NOMO-1 treated with dmso at 0.1 percent for 144 hours (cell line): ENCODE measurements at regions not wholly inside any gene's neighbourhood (a gene's known extent, or its start where the extent isn't known, plus 50 kb on each side); places are given as distances from the start of the nearest gene placed in this dataset.

Experiments used
- DNase-seq: peaks from one replicate; lab custom pipeline; 2025; ENCODE audit not compliant: unreplicated experiment; lab: John Stamatoyannopoulos, UW

DNA sequence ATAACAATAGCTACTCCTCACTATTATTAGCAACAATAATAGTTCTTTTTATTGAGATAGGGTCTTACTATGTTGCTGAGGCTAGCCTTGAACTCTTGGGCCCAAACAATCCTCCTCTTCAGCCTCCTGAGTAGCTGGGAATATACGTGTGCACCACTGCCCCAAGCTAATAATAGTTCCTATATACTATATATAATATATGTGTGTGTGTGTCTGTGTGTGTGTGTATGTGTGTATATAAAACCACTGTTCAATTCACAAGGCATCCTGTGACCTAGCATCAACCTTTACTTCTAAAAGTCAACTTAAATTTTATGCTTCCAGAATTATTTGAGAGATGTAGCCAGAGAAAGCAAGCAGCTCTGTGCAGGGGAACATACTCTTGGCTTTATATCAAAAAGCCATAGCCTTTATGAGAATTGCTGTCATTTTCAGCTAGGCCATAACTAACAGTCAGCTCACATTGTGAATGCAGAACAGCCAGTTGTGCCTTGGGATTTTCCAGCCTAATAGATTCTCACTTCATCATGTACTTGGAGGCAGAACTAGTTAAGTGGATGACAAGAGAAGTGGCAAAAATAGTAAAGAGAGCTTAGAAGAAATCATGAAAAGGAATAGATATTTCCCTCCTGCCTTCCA, 665.5 kb downstream of the NYAP2 start:
- DNase-seq = no peak

DNA sequence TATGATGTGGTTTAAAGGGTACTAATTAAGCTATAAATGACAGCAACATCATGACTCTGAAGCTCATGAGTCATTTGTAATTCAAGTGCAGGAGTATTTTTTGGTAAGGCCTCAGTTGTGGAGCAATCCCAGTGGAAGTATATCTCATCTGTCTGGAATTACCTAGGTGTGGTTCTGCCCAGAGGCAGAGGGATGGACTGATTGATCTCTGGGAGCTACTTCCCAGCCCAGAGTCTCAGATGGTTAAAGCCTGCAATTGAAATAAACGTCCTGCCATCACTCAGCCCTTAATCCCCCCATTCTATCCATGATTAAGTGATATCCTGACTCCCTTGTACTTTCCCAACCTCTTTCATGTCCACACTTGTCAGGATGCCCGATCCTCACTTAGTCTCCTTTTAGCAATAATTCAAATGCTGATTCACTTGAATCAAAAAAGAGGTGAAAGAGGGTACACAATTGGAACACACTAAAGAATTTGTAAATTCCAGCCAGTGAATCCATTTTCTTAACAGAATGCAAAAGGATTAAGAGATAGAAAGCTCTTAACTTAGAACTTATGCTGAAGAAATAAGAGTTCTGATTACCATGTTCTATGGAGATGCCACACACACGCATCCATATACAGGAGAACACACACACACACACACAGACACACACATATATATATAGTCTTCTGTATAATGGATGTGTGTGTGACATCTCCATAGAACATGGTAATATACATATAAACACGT, 664.4 kb downstream of the NYAP2 start:
- no peak for DNase-seq

DNA sequence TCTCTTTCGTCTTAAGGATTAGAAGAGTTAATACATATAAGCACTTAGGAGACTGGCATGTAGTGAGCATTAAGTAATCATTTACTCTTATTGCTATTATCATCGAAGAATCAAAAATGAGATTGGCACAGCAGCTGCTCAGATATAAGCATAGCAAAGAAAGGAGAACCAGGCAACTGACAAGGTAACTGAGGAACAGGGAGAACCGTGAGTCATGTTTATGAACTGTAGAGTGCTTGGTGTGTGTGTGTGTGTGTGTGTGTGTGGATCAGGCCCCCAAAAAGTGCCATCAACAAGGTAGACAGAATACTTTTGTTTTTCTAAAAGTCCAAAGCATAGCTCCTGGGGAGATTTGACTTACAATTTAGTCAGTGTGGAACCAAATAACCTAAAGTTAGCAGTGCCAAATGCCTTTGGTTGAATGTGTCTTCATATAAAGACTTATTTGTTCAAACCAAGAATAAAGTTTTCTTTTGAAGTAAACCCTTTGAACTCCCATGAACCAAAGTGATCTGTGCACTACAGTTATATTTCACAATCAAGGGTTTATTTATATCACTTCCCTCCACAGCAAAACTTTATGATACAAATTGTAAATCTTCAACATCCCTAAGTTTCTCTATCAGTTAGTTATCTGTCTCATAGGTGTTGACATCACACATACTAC, 660.6 kb downstream of the NYAP2 start:
- peak; percentile 23 for DNase-seq

DNA sequence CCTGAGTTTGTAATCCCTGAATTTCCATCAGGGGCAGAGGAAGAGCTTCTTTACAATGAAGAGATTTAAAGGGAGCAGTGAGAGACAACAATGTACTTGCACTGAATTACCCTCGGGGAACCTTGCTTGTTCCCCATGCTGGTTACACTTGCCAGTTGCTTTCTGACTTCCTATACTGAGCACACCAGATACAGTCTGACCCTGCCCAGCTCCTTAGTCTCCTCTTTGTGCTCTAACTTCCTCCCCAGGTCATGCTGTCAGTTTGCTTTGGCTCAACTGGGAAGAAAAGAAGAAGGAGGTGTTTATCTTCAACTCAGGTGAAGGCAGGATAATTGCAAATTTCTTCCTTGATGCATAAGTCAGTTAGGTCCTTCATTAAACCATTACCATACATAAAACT, 658.4 kb downstream of the NYAP2 start:
- DNase-seq = peak; percentile 24

DNA sequence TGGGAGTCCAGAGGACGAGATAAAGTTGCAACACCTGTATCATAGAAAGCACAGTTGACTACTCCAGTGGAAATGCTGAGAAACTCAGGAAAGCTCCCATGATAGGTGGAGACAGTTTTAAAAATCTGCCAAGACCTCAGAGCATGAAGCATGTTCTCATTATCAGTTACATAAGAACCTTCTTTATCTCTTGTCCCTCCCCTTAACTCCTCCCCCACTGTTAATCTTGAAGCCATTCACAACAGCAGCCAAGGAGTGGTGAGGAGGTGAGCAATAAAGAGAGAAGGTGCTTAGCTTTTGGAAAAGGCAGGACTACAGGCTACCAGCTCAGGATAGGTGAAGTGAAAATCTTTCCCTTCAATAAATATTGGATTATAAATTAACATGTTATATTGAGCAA, 657.9 kb downstream of the NYAP2 start:
- no peak for DNase-seq

DNA sequence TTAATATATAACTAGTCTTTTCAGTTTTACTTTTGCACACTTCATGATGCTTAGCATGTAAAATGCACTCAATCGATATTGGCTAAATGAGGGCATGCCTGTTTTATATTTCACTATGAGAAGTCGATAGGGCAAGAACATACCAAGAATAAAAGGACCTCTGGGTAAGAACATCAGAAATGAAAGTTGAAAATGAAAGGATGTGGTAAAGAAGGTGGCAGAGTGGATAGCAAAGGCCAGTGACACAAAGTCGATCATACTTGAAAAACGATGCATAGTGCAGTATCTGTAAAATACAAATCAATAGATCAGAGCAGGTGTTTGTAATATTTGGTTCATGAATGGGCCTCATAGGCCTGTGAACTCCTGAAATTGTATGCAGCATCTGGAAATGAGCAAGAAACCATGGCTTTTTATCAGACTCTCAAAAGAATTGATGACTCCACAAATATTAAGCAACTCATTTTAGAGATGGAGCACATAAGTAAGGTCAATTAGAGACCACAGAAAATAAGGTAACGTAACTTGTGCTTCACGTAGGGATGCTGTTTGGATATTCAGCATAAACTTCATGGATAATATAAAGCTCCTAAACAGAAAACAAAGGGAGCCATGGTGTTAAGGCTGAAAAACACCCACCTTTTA, 653.4 kb downstream of the NYAP2 start:
- DNase-seq = no peak

DNA sequence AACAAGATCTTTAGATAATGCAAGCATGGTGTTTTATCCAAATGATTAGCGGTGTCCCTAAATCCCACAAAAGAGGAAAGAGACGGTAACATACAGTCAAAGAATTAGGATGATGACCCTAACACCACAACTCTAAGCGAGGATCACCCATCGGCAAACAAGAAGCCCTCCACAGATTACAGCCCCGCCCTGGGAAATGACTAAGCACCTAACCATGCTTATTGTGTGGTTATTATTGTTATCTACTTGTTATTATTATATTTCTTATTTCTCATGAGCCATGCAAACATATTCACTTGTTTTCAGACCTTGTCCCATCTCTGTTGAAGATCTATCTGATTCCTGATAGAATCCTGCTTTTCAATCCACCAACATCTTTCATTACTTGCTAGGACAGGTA, 651.3 kb downstream of the NYAP2 start:
- DNase-seq = no peak

DNA sequence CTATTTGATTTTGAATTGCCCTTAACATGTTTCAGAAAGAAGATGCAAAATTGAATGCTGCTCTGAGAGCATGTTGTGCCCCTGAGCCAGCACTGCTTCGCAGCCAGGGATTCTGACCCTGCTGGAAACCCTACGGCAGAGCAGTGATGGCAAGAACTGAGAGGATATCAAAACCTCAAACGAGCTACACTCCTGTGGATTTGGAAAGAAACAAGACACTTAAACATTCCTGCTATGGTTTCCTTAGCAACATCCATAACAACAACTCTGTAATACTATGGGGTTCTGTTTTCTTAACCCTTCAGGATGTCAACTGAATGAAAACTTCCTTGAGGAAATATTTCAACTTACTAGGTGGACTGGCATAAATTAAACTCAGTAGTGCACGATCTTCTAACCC, 649.1 kb downstream of the NYAP2 start:
- DNase-seq = no peak

DNA sequence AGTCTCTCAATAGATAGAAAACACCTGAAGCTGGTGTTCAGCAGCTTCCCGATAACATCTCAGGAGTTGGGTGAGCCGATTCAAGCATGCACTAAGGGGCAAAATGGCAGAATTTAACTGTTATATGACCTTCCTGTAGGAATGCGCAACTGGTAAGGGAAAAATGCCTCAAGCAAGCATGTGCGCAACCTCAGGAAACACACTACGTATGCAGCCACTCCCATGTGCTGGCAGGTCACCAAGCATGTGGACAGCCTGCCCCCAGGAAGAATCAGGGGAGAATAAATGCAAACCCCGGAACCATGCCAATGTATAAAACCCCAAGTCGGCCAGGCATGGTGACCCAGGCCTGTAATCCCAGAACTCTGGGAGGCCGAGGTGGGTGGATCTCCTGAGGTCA, 645.6 kb downstream of the NYAP2 start:
- no peak for DNase-seq

DNA sequence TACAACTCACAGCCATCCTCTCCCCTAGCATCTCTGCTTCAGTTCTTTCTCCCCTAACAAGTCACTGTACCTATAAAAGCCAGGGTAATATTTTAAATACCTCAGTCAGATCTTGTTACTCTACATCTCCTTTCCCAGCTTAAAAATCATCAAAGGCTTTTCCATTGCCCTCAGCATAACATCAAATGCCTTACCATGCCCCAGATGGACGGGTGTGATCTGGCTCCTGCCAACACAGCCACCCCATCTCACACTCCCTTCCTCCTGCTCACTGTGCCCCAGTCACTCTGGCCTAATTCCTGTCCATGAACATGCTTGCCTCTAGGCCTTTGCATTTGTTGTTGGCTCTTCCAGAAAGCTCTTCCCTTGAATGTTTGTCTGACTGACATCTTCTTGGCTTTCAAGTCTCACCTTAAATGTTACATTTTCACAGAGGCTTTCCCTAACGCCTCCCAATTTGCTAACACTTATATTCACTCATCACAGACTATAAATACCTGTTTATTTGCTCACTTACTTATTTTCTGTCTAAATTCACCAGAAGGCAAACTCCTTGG, 640.9 kb downstream of the NYAP2 start:
- DNase-seq = no peak

DNA sequence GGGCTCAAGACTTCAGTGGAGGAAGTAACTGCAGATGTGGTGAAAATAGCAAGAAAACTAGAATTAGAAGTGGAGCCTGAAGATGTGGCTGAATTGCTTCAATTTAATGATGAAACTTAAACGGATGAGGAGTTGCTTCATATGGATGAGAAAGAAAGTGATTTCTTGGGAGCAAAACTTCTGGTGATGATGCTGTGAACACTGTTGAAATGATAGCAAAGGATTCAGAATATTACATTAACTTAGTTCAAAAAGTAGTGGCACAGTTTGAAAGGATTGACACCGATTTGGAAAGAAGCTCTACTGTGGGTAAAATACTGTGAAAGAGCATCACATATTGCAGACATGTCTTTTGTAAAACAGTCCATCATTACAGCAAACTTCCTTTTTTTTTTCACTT, 638.0 kb downstream of the NYAP2 start:
- no peak for DNase-seq

DNA sequence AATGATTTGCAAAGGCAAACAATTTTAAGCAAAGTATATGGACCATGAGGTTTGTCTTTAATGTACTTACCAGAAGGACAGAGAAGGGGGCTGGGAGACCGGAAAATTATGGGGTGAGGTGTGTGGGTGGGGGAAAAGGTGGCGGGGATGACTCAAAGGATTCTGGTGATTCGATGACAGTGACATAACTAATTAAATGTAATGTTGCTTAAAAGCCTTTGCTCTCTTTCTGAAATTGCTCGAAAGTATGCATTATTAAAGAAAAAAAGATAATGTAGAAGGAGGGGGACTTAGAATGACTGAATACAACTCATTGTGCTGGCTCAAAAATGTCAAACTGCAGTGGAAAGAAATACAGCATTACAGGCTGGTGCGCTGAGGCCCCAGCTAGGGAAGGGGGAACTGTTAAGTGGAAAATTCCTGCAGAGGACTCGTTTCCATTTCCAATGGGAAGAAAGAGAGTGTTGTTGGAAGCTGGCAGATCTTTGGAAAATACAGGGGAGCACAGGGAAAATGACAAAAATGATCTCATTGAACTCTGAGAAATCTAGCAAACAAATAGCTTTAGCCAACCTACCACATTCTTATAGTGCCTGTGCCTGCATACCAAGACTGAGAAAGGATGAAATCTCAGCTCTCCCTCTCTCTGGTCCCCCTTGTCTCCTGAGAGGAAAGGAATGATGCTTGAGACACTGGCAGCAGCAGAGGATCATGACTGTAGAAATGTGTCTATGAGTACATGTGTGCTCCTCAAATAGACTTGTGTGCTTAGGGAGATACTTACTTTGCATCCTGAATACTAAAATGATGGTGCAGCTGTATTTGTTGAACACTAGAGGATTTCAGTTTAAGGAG, 632.4 kb downstream of the NYAP2 start:
- no peak for DNase-seq

DNA sequence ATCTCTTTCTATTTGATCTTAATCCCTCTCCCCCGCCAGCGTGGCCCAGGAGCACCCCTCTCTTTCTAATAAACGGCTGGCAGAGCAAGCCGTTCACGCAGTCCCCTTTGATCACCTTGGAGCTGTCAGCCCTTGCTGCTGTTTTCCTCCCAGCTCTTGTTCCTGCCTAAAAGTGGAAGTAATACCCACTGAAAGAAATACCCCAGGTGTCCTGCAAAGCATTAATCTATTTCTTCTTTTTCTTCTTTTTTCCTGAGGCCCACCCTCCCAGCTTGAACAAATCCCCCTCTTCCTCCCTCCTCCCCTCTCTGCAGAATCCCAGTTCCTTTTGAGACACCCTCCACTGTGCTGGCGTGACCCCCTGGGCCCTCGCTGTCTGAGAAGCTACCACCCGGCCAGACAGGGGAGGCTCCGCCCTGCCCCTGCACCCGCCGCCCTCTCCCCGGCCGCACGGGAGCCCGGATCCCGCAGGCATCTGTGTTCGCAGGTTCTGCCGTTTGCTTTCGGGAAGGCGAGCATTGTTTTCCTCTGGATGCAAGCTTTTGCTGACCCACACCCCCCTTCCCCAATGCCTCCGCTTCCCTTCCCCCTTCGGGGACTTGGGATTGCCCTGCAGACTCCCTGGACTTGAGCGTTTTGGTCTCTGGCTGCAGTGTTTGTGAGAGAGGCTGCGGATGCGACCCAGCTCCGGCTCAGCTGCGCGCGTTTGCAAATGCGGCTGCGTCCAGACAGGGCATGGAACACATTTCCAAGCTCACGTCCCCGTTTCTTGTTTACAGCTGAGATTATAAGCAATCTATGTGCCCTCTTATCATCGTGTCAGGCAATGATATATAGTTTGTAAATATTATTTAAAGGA, 631.5 kb downstream of the NYAP2 start:
- DNase-seq = peak; percentile 34

DNA sequence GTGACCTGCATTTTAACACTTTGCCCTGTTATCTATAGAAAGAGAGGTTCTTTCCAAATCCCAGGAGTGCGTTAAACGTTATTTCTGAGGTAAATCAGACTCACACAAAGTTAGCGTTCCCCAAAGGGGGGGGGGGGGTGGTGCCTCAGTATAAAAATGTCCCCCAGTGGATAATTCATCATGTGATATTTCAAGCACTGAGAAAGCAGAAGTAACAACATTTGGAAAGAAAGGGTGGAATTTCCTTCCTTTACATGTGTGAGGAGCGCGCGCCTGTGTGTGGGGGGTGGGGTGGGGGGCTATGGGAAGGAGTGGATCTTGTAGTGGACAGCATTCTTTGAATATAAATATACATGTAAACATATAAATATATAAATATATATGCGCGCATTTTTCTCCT, 630.9 kb downstream of the NYAP2 start:
- no peak for DNase-seq

DNA sequence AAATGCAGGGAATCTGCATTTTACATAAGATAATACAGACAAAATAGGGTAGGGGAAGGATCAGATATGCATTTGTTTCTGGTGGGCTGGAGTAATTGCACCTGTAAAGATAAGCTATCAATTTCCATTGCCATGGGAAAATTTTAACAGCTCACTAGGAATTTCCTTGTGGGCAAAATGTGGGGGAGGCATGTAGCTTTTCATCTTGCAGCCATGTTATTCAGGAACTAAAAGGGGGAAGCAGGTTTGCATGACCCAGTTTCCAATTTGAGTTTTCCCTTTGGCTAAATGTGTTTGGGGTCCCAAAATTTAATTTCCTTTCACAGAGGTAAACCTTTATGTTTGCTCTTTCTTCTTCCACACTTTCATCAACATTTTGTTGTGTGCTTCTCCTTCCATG, 624.4 kb downstream of the NYAP2 start:
- no peak for DNase-seq

DNA sequence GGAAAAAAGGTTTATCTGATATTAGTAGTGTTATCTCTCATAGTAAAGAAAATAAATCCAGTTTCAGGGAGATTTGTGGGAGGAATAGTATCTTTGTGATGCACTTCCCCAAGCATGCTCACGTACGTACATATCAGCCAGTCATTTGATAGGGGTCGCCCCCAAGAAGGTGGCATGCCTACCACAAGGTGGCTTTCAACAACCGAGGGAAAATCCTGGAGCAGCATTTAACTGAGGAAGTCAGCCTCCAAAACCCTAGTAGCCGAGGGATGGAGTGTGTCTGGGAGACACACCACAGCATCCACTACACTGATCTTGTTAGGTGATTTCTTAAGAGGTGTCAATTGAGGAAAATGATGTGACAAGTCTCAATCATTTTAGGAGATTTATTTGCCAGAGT, 623.9 kb downstream of the NYAP2 start:
- no peak for DNase-seq

DNA sequence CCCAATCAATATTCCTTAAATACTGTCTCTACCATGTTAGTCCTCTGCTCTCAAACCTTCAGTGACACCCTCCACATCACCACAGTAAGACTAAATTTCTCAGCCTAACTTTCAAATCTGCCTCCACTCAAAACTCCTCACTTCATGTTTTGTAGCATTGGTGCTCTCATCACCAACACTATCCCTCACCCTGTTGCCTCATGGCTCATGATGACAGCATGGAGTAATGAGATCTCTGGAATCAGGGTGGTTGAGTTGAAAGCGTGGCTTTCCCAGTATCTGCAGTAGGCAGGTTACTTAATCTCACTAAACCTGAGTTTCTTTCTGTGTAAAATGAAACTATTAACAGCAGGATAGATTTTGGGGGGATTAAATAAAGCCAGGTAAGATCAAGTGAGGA, 621.4 kb downstream of the NYAP2 start:
- DNase-seq = no peak

DNA sequence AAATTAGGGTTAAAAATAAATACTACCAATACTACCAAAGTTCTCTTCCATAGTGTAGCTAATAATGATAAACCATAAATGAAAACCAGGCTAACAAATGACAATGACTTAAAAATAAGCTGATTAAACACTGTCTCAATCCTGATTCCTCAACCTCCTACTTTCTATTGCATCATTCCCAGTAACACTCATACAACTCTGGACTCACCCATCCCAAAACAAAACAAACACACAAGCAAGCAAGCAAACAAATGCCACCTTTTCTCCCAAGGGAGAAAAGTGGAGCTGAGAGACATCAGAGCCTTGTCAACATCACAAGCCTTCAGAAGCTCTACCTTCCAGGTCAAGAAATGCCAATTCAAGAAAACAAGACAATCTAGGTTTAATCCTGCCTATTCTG, 620.7 kb downstream of the NYAP2 start:
- no peak for DNase-seq

DNA sequence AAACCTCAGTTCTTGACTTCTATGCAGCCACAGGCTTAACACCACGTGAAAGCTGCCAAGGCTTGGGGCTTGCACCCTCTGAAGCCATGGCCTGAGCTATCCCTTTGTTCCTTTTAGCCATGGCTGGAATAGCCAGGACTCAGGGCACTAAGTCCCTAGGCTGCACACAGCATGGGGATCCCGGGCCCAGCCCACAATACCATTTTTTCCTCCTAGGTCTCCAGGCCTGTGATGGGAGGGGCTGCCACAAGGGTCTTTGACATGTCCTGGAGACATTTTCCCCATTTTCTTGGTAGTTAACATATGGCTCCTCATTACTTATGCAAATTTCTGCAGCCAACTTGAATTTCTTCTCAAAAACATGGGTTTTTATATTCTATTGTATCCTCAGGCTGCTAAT, 619.1 kb downstream of the NYAP2 start:
- DNase-seq = no peak

DNA sequence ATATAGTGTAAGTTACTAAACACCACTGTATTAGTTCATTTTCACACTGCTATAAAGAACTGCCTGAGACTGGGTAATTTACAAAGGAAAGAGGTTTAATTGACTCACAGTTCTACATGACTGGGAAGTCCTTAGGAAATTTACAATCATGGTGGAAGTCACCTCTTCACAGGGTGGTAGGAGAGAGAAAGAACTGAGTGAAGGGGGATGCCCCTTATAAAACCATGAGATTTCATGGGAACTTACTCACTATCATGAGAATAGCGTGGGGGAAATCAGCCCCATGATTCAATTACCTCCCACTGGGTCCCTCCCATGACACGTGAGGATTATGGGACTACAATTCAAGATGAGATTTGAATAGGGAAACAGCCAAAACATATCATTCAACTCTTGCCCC, 618.0 kb downstream of the NYAP2 start:
- no peak for DNase-seq
